GM12878 (cell line): ENCODE measurements at regions not wholly inside any gene's neighbourhood (a gene's known extent, or its start where the extent isn't known, plus 50 kb on each side); places are given as distances from the start of the nearest gene placed in this dataset.

Experiments
- ATAC-seq: fragments of 200-7000 bp; cut with Tn5 transposase; 3 replicates; pipeline ENCODE4 v1.9.1; 2020; ENCODE audit warnings: mild to moderate bottlenecking, moderate library complexity
- BruUV-seq: library from RNA; stranded (reverse); fragments of 400-500 nt; replicated peaks from 2 replicates; lab custom pipeline; 2021; lab: Mats Ljungman, UMichigan
- CTCF ChIA-PET: fragments of 300-600 bp; sonication (Branson Sonifier 250); formaldehyde crosslinking; extraction: SDS; loops from one replicate; lab custom pipeline; 2021; ENCODE audit warnings: inconsistent platforms; lab: Yijun Ruan, JAX
- POLR2A ChIA-PET: fragments of 350-600 bp; formaldehyde crosslinking; extraction: SDS; loops from one replicate; lab custom pipeline; 2021; ENCODE audit warnings: inconsistent platforms; lab: Charles Lee
- RAD21 ChIA-PET: fragments of 300-600 bp; sonication (Branson Sonifier 250); formaldehyde crosslinking; loops from one replicate; lab custom pipeline; 2023; ENCODE audit warnings: antibody characterized with exemption; ENCODE audit not compliant: unreplicated experiment; lab: Charles Lee
- SMC1A ChIA-PET: fragments of 300-600 bp; sonication (Branson Sonifier 250); formaldehyde crosslinking; loops from one replicate; lab custom pipeline; 2023; ENCODE audit not compliant: unreplicated experiment, uncharacterized antibody; lab: Charles Lee
- DNase-seq: peaks from one replicate; pipeline ENCODE4 v3.0.0-alpha.2; 2011; ENCODE audit warnings: low read depth, low spot score
- FAIRE-seq: peaks from 3 replicates; lab custom pipeline; 2011; peaks lifted over from hg19 to GRCh38; lab: Jason Lieb, UNC
- H2AFZ ChIP-seq: 2 replicates; pipeline ENCODE4 v1.6.0; 2011; ENCODE audit warnings: low read depth, low read length, control low read depth; ENCODE audit not compliant: control insufficient read depth
- H3K27ac ChIP-seq: 2 replicates; pipeline ENCODE4 v1.5.1; 2011; ENCODE audit warnings: control low read depth; ENCODE audit not compliant: control insufficient read depth, insufficient read depth
- H3K27me3 ChIP-seq, 2 experiments: replicated peaks in 1 of 2; 2 replicates each; pipeline versions ENCODE4 v1.6.0 to v1.6.1; 2011; ENCODE audit warnings: low read length in 1 of 2; ENCODE audit not compliant: control insufficient read depth in 2 of 2, insufficient read depth in 2 of 2
- H3K36me3 ChIP-seq, 2 experiments: 2 replicates each; pipeline ENCODE4 v1.5.1; 2011; ENCODE audit warnings: low read length in 1 of 2; ENCODE audit not compliant: control insufficient read depth in 2 of 2, insufficient read depth in 2 of 2
- H3K4me1 ChIP-seq: 2 replicates; pipeline ENCODE4 v1.6.1; 2011; ENCODE audit warnings: mild to moderate bottlenecking, low read length, moderate library complexity, mixed read lengths; ENCODE audit not compliant: control insufficient read depth, insufficient read depth
- H3K4me2 ChIP-seq: 2 replicates; pipeline ENCODE4 v1.6.0; 2011; ENCODE audit warnings: control low read depth; ENCODE audit not compliant: control insufficient read depth, insufficient read depth
- H3K4me3 ChIP-seq: fragments of 200-600 bp; sonication (generic); 2 replicates; pipeline ENCODE4 v1.5.1; 2016
- H3K79me2 ChIP-seq: 2 replicates; pipeline ENCODE4 v1.6.0; 2011; ENCODE audit warnings: low read length; ENCODE audit not compliant: control insufficient read depth, insufficient read depth
- H3K9ac ChIP-seq: 2 replicates; pipeline ENCODE4 v1.8.0; 2011; ENCODE audit warnings: low read length, control low read depth, mixed read lengths; ENCODE audit not compliant: control insufficient read depth, insufficient read depth
- H3K9me3 ChIP-seq: replicated peaks from 3 replicates; pipeline ENCODE4 v1.5.1; 2011; ENCODE audit warnings: mild to moderate bottlenecking, low read length; ENCODE audit not compliant: control insufficient read depth, insufficient read depth
- H4K20me1 ChIP-seq: 2 replicates; pipeline ENCODE4 v1.6.0; 2011; ENCODE audit not compliant: control insufficient read depth, insufficient read depth
- BACH1 ChIP-seq: fragments of 450-650 bp; IDR thresholded peaks from 2 replicates; pipeline ENCODE4 v1.6.1; 2017; ENCODE audit warnings: mild to moderate bottlenecking, borderline replicate concordance
- FOS ChIP-seq: IDR thresholded peaks from 3 replicates; pipeline ENCODE4 v1.6.1; 2011; ENCODE audit warnings: borderline replicate concordance; ENCODE audit not compliant: insufficient read length; ENCODE audit errors: extremely low read depth
- HCFC1 ChIP-seq: fragments of 150-350 bp; IDR thresholded peaks from 2 replicates; pipeline ENCODE4 v1.6.1; 2014; ENCODE audit warnings: low read length
- HDAC2 ChIP-seq: fragments of 200-600 bp; sonication (generic); IDR thresholded peaks from 2 replicates; pipeline ENCODE4 v1.6.1; 2017
- JUND ChIP-seq: IDR thresholded peaks from 2 replicates; pipeline ENCODE4 v1.6.1; 2012; ENCODE audit warnings: low read depth, mild to moderate bottlenecking, low read length, improper control_type of control experiment, moderate library complexity
- LARP7 ChIP-seq: fragments of 450-650 bp; IDR thresholded peaks from 2 replicates; pipeline ENCODE4 v1.6.1; 2017; ENCODE audit warnings: mild to moderate bottlenecking
- MEF2B ChIP-seq: fragments of 450-650 bp; IDR thresholded peaks from 2 replicates; pipeline ENCODE4 v1.6.1; 2018; ENCODE audit warnings: mild to moderate bottlenecking, moderate library complexity; ENCODE audit not compliant: partially characterized antibody, poor library complexity, severe bottlenecking
- NFYA ChIP-seq: IDR thresholded peaks from 2 replicates; pipeline ENCODE4 v1.6.1; 2011; ENCODE audit warnings: low read depth, mild to moderate bottlenecking, low read length, improper control_type of control experiment, borderline replicate concordance
- RAD51 ChIP-seq: fragments of 450-650 bp; IDR thresholded peaks from 2 replicates; pipeline ENCODE4 v1.6.1; 2016; ENCODE audit warnings: moderate library complexity, mild to moderate bottlenecking, inconsistent platforms
- SMAD5 ChIP-seq: IDR thresholded peaks from 2 replicates; pipeline ENCODE4 v1.6.1; 2016; ENCODE audit warnings: antibody characterized with exemption, low read depth
- SUPT20H ChIP-seq: IDR thresholded peaks from 2 replicates; pipeline ENCODE4 v1.6.1; 2011; ENCODE audit warnings: low read depth, mild to moderate bottlenecking, low read length, moderate library complexity, borderline replicate concordance; ENCODE audit not compliant: control insufficient read depth
- SUZ12 ChIP-seq: fragments of 200-600 bp; sonication (generic); IDR thresholded peaks from one replicate; pipeline ENCODE4 v1.6.1; 2018; ENCODE audit warnings: antibody characterized with exemption, mild to moderate bottlenecking; ENCODE audit not compliant: unreplicated experiment
- ZNF274 ChIP-seq: IDR thresholded peaks from one replicate; pipeline ENCODE4 v1.8.0; 2011; ENCODE audit not compliant: insufficient read length, insufficient read depth
- WGBS: methylation state at CpG from one replicate; pipeline ENCODE4 v1.1.6; 2016; ENCODE audit warnings: low lambda C conversion rate; ENCODE audit not compliant: insufficient replicate concordance, insufficient coverage; ENCODE audit errors: missing lambda C conversion rate; 5-methylcytosine and 5-hydroxymethylcytosine counted together
- in situ Hi-C: fragments of 300-500 bp; cut with MboI; formaldehyde crosslinking; loops from 9 replicates; pipeline ENCODE4 v1.14.3; 2018; ENCODE audit warnings: mixed read lengths
- intact Hi-C: fragments of 100-400 bp; cut with micrococcal nuclease; formaldehyde crosslinking; loops from one replicate; pipeline ENCODE4 v1.14.2; 2022; ENCODE audit not compliant: unreplicated experiment
- TF ChIP-seq, protein P1 (sequence below): IDR thresholded peaks from 2 replicates; pipeline ENCODE4 v1.6.1; 2011; ENCODE audit warnings: low read depth, mild to moderate bottlenecking, low read length, moderate library complexity, borderline replicate concordance; ENCODE audit errors: extremely low read depth
- TF ChIP-seq, protein P2 (sequence below): fragments of 450-650 bp; IDR thresholded peaks from 2 replicates; pipeline ENCODE4 v1.6.1; 2016; ENCODE audit warnings: mild to moderate bottlenecking, moderate library complexity, borderline replicate concordance
- TF ChIP-seq, protein P3 (sequence below): IDR thresholded peaks from 2 replicates; pipeline ENCODE4 v1.6.1; 2012; ENCODE audit warnings: low read length, inconsistent platforms

DNA sequence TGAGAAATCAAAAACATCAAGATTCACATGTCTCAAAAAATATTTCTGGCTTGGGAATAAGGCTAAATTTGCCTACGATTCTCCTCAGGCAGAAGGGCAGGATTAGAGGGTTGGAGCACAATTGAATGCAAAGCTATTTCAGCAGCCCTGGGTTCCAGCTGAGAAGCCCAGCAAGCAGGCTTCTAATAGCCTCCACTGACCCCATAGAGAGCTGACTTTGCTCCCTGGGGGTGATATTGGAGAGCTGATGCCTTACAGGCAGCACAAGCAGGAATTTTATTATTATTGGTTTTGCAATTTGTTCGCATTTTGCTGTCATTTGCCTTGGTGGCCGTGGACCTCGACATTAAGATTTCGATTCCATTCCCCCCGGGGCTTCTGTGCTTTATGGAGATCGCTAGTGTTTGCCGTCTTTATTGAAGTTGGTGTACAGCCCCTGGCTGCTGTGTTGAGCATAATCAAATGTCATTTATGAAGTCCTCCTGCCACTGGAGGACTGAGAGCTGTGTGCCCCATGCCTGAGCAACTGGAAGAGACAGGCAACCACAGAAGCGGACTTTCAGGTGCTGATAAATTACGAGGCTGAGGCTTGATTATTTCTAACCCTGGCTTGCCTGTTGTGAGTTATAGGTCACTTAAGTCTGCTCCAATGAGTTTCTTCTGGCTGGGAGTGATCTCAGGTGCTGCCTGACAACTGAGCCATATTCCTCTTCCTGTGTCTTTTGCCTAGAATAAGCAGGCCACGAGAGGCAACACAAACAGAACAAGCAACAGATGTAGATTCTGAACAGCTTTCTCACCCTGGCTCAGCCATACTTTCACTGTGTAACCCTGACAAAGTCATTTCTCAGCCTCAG is 518.4 kb upstream of the CAMK1G start:
- ChIA-PET CTCF (no interaction called here), RAD21 (no interaction called here), POLR2A (interaction anchor here (1.0 kb wide), 1 partner anchor 39 kb away, joined by 4 read pairs; no protein-coding TSS in a partner anchor), SMC1A (no interaction called here)
- no peaks in the 10 kb centered on the region for H3K27me3 ChIP-seq
- TF ChIP-seq NFYA (no peak), FOS (no peak), MEF2B (no peak), HDAC2 (no peak), JUND (no peak), LARP7 (no peak), RAD51 (no peak), BACH1 (no peak), HCFC1 (no peak), SUPT20H (no peak), ZNF274 (no peak), SMAD5 (no peak), SUZ12 (no peak)
- TF ChIP-seq, protein P1, sequence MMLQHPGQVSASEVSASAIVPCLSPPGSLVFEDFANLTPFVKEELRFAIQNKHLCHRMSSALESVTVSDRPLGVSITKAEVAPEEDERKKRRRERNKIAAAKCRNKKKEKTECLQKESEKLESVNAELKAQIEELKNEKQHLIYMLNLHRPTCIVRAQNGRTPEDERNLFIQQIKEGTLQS = no peak
- TF ChIP-seq, protein P2, sequence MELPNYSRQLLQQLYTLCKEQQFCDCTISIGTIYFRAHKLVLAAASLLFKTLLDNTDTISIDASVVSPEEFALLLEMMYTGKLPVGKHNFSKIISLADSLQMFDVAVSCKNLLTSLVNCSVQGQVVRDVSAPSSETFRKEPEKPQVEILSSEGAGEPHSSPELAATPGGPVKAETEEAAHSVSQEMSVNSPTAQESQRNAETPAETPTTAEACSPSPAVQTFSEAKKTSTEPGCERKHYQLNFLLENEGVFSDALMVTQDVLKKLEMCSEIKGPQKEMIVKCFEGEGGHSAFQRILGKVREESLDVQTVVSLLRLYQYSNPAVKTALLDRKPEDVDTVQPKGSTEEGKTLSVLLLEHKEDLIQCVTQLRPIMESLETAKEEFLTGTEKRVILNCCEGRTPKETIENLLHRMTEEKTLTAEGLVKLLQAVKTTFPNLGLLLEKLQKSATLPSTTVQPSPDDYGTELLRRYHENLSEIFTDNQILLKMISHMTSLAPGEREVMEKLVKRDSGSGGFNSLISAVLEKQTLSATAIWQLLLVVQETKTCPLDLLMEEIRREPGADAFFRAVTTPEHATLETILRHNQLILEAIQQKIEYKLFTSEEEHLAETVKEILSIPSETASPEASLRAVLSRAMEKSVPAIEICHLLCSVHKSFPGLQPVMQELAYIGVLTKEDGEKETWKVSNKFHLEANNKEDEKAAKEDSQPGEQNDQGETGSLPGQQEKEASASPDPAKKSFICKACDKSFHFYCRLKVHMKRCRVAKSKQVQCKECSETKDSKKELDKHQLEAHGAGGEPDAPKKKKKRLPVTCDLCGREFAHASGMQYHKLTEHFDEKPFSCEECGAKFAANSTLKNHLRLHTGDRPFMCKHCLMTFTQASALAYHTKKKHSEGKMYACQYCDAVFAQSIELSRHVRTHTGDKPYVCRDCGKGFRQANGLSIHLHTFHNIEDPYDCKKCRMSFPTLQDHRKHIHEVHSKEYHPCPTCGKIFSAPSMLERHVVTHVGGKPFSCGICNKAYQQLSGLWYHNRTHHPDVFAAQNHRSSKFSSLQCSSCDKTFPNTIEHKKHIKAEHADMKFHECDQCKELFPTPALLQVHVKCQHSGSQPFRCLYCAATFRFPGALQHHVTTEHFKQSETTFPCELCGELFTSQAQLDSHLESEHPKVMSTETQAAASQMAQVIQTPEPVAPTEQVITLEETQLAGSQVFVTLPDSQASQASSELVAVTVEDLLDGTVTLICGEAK = no peak
- TF ChIP-seq, protein P3, sequence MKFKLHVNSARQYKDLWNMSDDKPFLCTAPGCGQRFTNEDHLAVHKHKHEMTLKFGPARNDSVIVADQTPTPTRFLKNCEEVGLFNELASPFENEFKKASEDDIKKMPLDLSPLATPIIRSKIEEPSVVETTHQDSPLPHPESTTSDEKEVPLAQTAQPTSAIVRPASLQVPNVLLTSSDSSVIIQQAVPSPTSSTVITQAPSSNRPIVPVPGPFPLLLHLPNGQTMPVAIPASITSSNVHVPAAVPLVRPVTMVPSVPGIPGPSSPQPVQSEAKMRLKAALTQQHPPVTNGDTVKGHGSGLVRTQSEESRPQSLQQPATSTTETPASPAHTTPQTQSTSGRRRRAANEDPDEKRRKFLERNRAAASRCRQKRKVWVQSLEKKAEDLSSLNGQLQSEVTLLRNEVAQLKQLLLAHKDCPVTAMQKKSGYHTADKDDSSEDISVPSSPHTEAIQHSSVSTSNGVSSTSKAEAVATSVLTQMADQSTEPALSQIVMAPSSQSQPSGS = no peak
- ATAC-seq = no peak
- intact Hi-C loops (no loop called here), in situ Hi-C loops (no loop called here)
- WGBS = 50% methylated on average over 11 of the region's 11 CpGs
- FAIRE-seq = no peak
- H3K9me3 ChIP-seq = no peaks in the 10 kb centered on the region
- no peak overlapping the region for H3K27ac ChIP-seq
- H4K20me1 ChIP-seq = no peaks in the 10 kb centered on the region
- H3K36me3 ChIP-seq = no peaks in the 10 kb centered on the region
- no TSS peak for BruUV-seq
- no peak for DNase-seq
- H3K4me2 ChIP-seq = no peak overlapping the region
- no peak overlapping the region for H3K9ac ChIP-seq
- no peak overlapping the region; the same call in 1 of the 2 replicates for H2AFZ ChIP-seq
- H3K4me1 ChIP-seq = peaks cover 30% of the 10 kb centered on the region
- H3K4me3 ChIP-seq = no peak overlapping the region
- no peaks in the 10 kb centered on the region for H3K79me2 ChIP-seq
